ENCODE measurements at regions not wholly inside any gene's neighbourhood (a gene's known extent, or its start where the extent isn't known, plus 50 kb on each side); places are given as distances from the start of the nearest gene placed in this dataset.

DNA sequence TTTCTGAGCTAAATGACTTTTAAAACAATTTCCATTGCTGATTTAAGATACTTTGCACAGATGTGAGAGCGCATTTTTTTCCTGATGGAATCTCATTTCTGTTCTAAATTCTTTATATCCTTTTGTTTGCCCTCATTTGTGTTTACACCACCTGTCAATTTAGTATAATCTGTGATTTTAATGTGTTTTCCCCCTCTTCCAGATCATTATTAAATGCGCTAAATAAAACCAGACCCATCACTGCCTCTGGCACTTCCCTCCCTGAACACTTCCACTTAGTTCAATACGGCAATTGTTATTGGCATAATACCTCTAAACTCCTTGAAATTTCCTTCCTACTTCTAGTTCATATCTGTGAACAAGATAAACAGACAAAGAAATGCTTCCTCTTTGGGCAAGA, 186.9 kb upstream of the ADGRL2 start:
- no peak for DNase-seq

GRCh38 chr1:81607924-81608323, 192.8 kb upstream of the ADGRL2 start:
- no peak for DNase-seq

- DNase-seq = no peak
Observed at GRCh38 chr1:81607086-81607485, 193.6 kb upstream of the ADGRL2 start.

DNA sequence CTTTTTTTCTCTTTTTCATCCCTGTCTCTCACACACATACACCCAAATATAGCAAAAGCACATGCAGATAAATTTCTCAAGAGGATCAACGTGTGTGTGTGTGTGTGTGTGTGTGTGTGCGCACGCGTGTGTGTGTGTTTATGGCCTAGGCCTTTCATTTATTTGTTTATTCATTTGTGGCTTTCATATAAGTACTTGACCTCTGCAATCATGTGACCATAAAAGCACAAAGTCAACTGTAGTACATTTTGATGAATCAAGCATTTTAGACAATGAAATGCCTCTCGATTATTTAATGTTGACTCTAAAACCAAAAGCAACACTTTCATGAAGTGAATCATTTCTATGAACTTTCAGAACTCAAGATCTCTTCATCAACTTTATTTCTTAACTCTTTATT, 194.1 kb upstream of the ADGRL2 start:
- no peak for DNase-seq

DNA sequence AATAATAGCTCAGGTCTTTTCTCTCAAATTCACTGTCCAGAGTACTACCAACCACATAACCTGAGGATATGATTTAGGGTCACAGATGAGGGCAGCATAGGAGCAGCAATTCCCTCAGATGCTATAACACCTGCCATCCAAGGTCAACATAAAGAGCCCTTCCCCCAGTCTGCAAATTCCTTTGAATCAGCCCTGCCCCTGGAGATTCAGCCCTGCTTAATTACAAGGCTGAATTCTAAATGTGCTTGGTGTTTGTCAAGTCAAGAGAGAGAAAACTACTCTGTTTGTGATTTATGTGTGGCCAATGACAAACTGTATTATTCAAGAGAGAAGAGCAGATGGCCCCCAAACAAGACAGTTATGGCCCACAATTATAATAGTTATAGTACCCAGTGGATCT, 195.7 kb upstream of the ADGRL2 start:
- DNase-seq = no peak

DNA sequence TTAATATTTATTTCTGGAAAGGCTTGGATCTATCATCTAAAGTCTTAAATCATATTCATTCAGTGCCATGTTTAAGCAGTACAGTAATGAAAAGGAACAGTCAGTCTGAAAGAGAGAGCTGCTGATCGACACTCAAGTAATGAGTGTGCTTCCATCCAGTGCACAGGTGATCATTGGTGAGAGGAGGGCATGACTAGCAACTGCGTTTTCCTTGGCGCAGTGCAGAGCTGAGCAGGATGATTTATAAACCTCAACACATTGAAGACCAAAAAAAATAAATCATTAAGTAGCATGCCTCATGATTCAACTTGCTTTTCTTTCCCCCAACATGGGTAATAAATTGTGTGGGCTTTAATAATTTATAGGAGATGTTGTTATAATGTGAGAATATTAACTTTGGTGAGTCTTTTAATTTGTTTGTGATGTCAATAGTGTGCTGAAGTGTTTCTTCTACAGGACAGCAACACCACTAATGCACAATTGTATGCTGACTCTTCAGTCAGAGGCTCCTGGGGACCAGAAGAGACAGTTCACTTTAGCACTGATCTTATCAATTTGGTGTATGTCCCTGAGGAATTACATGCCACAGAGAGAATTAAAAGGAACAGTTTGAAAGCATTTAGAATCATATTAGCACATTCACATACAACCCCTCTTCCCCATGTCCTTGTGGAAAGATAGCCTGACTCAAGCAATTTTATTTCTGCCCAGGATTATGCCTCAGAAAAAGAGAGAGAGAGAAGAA, 199.7 kb upstream of the ADGRL2 start:
- no peak for DNase-seq

DNA sequence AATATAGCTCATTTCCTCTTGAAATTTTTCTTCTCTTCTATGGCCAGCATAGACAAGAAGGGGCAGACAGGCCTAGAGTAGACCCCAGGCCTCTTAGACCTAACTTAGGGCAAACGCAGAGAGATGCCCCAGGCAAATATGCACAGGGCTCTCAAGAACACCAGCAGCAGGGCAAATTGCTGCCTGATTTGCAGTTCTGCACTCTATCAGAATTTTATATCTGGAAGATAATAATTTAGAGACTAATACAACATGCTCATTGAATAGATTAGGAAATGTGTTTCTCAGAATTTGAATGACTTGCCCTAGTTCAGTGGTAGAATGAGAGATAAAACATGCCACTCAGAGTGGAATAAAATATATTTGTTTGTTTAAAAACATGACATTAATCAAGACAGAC, 200.4 kb upstream of the ADGRL2 start:
- no peak for DNase-seq

GRCh38 chr1:81598623-81599022, 202.1 kb upstream of the ADGRL2 start:
- DNase-seq = no peak

- DNase-seq = no peak
Observed at GRCh38 chr1:81597720-81598426, 202.9 kb upstream of the ADGRL2 start.

GRCh38 chr1:81596341-81596740, 204.4 kb upstream of the ADGRL2 start:
- DNase-seq = no peak

GRCh38 chr1:81594206-81594605, 206.5 kb upstream of the ADGRL2 start:
- DNase-seq = no peak

DNA sequence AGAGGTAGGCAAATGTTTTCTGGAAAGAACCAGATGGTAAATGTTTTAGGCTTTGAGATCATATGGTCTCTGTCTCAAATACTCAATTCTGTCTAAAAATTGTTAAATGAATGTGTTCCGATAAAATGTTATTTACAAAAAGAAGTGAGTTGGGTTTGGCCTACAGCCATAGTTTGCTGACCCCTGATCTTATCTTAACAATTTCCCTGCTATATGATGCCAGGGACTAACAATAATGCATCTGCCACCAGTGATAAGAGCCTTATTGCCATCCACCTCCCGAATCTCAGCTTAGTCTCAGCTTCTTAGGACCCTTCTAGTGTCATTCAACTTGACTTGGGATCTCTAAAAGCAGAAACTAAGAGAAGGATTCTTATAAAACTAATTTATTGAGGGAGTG, 208.5 kb upstream of the ADGRL2 start:
- DNase-seq = no peak

- no peak for DNase-seq
Observed at GRCh38 chr1:81590171-81590570, 210.6 kb upstream of the ADGRL2 start.

DNA sequence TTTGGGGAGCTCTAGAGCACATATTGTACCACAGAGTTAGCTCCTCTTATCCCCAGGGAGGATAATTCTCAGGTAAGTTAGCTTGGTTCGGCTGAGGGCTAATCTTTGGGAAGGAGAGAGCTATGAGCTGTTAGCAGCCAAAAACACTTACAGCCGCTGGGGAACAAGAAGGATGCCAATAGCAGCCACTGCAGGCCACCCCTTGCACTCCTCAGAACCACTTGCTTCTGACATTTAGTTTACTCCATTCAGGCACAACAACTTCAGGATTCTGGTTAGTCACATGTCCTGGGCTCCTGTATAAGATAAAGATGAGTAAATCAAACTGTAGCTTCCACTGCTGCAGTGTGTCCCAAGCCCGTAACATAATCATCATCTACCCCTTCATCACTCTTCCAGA, 212.6 kb upstream of the ADGRL2 start:
- DNase-seq = no peak

DNA sequence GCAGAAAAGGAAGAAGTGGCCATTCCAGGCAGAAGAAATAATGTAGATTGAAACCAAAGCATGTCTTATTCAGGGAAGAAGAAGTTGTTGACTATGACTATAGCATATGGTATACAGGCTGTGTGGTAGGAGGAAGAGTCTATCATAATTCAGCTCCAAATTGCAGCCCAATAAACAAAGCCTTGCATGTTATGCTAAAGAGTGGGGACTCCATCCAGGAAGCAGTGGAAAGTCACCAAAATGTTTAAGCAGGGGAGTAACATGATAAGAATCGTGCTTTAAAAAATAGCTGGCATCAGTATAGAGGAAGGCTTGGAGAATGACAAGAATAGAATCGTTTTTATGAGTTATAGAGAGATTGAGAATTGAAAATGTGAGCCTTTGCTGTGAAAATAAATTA, 213.3 kb upstream of the ADGRL2 start:
- no peak for DNase-seq

DNA sequence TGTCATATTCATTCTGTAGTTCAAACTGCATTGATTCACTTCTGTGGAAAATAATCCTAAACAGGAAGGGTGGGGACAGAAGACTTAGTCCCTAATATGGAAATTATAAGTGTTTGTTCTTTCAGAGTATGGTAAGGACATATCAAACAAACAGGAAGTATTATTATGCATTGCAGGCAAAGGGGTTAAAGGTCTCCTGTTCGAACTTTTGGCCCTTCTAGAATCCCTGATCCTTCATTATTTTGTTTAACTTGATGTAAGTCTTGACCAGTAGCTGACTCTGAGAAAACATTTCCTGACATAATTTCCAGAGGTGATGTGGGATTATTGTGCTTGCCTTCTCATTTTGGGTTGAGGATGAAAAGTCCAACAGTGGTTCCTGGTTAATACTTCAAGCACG, 215.4 kb upstream of the ADGRL2 start:
- no peak for DNase-seq

DNA sequence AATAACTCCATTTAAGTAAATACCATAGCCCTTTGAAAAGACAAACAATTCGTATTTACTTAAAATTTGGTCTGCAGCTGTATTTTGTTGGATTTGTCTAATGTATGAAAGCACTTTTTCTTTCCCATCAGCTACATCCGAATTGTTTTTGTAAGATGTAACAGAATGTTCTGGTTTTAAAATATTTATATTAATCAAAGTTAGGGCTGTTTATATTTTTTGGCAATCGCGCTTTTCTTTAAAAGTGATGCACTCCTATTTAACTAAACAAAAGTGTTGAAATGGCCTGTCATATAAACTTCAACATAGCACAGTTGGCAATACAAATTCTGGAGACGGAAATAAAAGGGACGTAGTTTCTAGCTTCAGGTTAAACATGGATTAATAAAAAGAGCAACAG, 216.3 kb upstream of the ADGRL2 start:
- no peak for DNase-seq

DNA sequence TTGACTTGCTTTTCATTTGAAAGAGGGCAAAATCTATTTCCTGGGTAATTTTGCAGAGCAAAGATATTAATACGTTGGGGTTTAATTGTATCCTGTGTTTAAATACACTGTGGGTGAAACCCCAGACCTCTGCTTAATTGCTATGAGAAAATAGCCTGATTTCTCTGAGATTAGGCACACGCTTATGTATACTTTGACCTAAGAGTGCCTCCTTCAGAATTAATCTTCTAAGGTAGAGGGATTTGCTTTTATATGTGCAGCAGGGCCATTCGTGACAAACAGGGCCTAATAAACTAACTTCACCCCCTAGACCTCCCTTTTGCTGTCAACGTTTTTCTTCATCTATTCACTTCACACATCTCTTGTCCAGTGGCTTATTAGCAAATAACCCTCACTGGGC, 216.9 kb upstream of the ADGRL2 start:
- no peak for DNase-seq

DNA sequence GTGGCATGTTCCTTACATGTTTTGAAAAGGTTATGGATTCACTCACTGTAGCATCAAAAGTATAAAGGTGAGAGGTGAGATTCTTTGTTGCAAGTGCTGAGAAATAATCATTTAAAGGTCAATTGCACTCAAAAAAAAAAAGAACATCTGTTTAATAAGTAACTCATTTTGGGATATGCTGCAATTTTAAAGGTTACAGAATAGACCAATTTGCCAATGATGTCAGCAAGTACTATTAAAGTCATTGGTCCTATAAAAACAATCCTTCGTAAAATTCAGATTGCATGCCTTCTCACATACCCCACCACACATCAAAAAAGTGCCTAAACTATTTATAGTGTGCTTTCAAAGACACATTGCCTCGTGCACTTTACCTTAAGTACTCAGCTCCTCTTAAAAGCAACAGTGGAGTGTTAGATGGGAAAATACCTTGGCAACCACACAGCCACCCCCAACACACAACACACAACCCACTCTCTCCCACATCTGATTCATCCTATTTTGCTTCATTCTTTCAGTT, 218.2 kb upstream of the ADGRL2 start:
- DNase-seq = no peak

DNA sequence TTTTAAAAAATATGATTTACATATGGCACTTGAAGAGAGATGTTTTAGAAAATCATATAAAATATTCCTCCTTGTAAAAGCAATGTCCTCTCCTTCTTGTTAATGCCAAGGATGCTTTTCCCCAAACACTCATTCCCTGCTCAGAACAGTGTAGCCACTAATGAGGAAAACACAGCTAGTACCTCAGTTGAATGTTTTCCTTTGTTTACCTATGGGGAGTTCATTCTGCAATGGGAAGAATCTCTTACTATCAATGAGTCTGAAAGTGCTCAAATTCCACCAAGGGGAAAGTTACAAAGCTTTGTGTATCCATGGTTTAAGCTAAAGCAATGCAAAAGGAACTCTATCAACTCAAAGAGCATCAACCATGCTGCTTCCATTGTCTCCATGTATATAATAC, 221.9 kb upstream of the ADGRL2 start:
- no peak for DNase-seq

GRCh38 chr1:81577004-81577697, 223.6 kb upstream of the ADGRL2 start:
- no peak for DNase-seq

- DNase-seq = no peak
Observed at GRCh38 chr1:81574408-81574807, 226.3 kb upstream of the ADGRL2 start.

GRCh38 chr1:81573458-81573857, 227.3 kb upstream of the ADGRL2 start:
- DNase-seq = no peak

- no peak for DNase-seq
Observed at GRCh38 chr1:81571946-81572345, 228.8 kb upstream of the ADGRL2 start.

Data from CD4-positive, alpha-beta T cell treated with Interleukin-1 beta for 1 hour (primary cell).